Hematopoietic multipotent progenitor cell (in vitro differentiated cells): ENCODE measurements at regions not wholly inside any gene's neighbourhood (a gene's known extent, or its start where the extent isn't known, plus 50 kb on each side); places are given as distances from the start of the nearest gene placed in this dataset.

Experiments
- DNase-seq, 3 donors: peaks; one replicate each; pipeline ENCODE4 v3.0.0-alpha.2; 2011 to 2015; ENCODE audit warnings: low read depth in 2 of 3, low spot score in 2 of 3

- no peak for DNase-seq
These were observed 407.8 kb upstream of the PODXL start for GRCh38 chr7:131964203-131964602.

DNA sequence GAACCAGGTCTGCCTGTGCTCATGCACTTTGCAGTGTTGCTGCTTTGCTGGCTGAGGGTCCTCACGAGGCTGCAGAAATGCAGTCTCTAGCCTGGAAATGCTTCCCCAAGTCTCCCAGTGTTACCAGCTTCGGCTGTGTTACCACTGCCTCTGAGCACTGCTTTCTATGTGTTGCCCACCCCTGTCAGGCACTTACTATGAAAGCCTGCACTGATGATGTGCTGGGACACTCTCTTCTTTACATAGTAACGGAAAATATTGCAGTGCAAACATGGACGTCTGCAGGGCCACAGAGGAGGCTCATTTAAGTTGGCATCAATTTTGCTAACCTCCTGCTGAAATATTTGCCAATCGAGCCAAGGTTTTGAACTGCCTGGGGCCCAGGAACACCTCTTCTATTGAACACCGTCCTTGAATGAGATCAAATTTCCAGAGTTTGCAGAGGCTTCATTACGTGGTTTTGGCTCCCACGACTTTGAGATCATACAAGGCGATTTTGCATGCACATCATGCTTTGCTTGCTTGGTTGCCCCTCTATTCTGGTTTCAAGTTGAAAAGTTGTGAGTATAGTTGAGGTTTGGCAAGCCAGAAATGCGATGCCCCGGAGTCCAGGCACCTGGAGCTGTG, 404.7 kb upstream of the PODXL start:
- DNase-seq = no peak

DNA sequence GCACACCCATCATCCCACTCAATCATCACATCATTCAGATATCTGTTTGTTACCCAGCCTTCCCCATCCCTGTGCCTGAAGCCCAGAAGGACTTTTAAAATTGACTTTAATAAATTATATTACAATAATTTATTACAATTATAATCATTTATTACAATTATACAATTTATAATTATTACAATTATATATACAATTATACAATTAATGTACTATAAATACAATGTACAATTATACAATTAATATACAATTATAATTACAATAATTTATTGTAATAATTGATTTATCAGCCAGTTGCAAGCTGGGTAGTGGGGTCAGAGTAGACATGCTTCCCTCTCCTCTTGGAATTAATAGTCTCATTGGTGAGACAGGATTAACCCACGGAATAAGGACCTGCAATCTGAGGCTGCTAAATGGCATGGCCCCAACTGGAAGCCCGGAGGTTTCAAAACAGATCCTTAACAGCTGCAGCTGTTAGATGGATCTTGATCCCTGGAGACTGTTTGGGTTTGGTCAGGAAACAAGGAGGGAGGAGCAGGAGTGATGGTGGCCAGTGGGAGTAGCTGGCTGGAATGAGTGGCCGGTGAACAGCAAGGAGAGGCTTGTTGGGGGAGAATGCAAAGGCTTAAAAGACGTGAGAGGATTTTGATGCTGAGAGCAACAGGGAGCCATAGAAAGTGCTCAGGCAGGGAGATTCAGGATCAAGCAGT, 402.8 kb upstream of the PODXL start:
- DNase-seq = no peak

- no peak for DNase-seq
These were observed 401.1 kb upstream of the PODXL start for GRCh38 chr7:131957338-131958020.

GRCh38 chr7:131956864-131957263, 400.4 kb upstream of the PODXL start:
- DNase-seq = no peak

- no peak for DNase-seq
These were observed 399.3 kb upstream of the PODXL start for GRCh38 chr7:131955679-131956078.

DNA sequence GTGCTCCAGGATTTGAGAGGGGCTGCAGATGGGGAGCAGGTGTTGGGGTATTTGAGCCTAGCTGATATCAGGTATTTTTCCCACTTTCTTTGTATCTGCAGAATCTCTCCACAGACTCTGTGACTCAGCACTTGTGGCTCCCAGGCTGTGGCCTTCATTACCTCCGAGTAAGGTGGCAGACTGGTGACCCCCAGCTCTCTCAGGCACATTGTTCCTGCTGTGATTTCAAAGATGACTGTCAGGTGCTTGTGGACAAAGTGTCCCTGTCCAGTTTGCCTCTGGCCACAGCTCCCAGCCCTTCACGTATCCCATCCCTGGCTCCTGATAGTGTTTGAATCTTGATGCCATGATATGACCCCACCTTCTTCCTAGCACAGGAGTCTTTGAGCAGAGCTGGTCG, 396.8 kb upstream of the PODXL start:
- no peak for DNase-seq

DNA sequence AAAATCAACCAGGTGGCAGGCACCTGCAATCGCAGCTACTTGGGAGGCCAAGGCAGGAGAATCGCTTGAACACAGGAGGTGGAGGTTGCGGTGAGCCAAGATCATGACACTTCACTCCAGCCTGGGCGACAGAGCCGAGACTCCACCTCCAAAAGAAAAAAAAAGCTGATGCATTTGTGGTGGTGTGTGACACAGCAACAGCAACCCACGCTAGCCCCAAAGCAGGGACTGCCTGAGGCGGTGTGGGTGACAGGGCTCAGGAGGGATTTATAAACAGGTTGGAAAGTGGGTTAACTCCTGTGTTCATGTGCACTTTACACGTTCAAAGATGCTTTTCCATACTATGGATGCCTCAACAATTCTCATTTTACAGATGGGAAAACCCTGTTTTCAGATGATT, 395.9 kb upstream of the PODXL start:
- DNase-seq = no peak

DNA sequence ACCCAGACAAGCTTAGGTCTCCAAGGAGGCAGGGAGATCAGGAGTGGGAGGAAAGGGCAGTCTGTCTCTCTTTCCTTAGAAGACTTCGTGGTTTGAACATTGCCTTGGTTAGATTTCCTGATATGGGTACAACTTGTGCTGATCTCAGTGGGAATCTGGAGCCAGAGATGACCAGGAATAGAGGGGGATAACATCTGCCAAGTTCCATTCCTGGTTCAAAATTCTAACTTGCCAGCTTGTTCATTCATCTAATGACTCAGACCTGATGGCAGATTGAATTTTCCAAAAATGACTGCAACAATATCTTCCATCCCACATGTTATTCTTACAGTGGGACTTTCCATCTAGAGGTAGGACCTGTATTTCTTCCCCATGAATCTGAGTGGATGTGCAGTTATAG, 394.3 kb upstream of the PODXL start:
- DNase-seq = no peak

DNA sequence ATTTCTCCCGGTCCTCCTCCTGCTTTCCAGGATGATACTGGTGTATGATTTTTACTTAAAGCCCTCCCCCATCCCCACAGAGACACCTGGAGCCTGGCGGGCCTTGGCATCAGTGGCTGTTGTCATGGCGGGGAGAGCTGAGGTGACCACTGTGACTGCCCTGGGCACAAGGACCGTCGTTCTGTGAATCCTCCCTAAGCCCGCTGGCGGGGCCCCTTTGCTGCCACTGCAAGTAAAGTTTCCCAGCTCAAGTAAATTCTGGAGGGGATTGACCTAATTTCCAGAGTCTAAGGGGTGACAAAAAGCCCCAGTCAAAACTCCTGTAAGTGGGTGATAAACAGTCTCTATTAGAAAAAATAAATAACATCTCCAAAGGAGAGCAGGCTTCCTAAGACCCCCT, 393.2 kb upstream of the PODXL start:
- DNase-seq = no peak

- DNase-seq = no peak
These were observed 392.1 kb upstream of the PODXL start for GRCh38 chr7:131948434-131949053.

DNA sequence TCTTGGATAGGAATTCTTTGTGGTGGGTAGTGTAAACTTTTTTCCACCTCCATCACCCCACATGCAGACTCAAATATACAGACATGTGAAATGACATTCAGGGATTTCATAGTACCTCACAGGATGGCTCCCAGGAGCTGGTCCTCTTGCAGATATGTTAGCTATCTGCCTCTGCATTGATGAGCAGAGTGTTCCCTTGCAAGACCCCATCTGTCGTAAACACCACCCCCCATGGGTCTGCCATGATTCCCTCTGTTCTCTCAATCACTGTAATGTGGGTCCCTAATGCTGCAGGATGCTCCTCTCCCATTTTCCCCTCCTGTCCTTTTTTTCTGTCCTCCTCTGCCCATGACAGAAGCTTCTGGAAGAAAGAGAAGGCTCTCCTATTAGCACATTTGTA, 391.2 kb upstream of the PODXL start:
- DNase-seq = no peak

DNA sequence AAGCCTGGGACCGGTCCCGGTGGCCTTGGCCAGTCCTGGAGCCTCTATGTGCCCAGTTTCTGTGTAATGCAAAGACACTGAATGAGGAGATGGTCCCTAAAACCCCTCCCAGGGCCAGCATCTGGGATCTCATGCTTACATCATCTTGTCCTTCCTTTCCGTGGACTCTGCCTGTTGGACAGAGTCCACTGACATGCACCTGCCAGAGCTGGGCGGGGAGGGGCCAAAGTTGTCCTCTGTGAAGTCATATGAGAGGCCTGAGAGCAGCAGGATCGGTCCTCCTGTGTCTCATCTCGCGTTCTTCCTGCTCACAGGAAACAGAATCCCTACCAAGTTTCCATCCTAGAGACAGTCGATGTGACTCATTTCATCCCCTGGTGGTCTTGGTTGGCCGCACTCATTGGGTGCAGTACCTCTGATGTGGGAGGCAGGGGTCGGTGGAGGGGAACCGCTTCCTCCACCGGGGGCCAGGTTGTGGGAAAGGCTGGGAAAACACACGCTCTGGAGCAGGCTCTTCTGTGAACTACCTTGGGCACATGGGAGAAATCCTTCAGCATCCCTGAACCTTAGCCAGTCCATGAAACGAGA, 389.6 kb upstream of the PODXL start:
- DNase-seq = no peak

DNA sequence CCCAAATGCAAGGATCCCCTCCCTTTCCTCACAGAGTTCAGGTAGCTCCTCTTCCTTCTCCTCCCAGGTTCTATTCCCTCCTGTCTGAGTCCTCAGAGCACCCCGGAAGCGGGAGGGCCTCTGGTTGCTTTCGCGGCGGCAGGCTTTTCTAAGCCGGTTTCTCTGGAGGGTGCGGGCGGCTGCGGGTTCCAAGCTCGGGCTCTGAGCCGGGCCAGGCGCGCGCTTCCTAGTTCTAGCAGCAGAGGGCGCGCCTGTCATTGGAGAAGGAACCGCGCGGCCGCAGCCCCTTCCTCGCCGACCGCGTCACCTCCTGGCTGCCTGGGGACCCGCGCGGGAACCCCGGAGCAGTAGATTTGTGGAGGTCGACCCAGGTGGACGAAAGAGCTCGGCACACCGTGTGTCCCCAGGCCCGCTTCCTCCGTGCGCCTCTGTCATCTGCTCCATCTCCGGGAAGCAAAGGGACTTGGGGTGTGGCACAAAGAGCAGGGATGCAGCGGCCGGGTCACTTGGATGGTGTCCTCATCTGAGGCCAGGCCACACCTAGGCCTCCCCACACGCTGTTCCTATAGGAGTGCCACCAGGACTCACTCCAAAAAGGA, 389.0 kb upstream of the PODXL start:
- peak in 2 of 3 donors; percentile 36 to 59 for DNase-seq

- DNase-seq = no peak
These were observed 388.2 kb upstream of the PODXL start for GRCh38 chr7:131944556-131945069.

DNA sequence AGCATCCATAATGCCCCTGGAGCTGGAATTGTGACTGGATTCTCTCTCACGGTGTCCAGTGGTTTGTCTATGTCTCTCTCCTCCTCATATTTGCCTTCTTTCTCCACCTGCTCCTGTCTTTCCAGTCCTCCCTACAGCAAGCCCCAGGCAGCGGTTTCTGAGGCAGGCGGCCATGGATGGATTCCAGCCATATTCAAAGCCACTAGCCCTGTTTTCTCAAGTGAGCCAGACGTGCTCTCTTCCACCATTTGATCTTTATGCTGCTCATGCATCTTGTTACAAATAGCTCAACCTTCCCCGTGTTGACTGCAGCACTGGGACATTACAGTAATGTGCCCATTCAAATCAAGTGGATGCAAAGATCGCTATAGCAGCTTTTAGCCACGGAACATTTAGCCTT, 387.2 kb upstream of the PODXL start:
- DNase-seq = no peak

- DNase-seq = no peak
These were observed 386.8 kb upstream of the PODXL start for GRCh38 chr7:131943211-131943610.

GRCh38 chr7:131942287-131943150, 386.1 kb upstream of the PODXL start:
- no peak for DNase-seq

- DNase-seq = no peak
These were observed 384.9 kb upstream of the PODXL start for GRCh38 chr7:131941291-131941690.
